H4 (cell line): ENCODE measurements at regions not wholly inside any gene's neighbourhood (a gene's known extent, or its start where the extent isn't known, plus 50 kb on each side); places are given as distances from the start of the nearest gene placed in this dataset.
A peak's percentile ranks its signal among the peaks of the same experiment; 100 is the strongest.

Experiments used
- DNase-seq: peaks from one replicate; pipeline ENCODE4 v3.0.0-alpha.2; 2015; ENCODE audit warnings: low spot score

DNA sequence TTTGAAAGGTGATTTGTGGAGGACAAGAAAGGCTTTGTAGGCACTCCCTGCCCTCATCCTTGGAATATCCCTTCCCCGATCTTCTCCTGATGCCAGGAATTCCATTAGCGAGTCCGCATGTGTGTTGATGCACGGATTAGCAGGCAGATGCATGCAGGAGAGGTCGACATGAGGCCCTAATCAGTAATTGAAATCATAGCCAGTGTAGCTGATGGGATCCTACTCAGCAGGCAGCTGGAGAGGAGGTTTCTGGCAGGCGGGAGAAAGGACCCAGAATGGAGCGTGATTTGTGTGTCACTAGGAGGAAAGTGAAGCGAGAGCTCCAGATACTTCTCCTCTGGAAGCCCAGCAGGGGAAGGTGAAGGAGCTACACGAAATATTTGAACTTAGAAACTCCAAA is 196.3 kb upstream of the CDH11 start:
- no peak for DNase-seq

DNA sequence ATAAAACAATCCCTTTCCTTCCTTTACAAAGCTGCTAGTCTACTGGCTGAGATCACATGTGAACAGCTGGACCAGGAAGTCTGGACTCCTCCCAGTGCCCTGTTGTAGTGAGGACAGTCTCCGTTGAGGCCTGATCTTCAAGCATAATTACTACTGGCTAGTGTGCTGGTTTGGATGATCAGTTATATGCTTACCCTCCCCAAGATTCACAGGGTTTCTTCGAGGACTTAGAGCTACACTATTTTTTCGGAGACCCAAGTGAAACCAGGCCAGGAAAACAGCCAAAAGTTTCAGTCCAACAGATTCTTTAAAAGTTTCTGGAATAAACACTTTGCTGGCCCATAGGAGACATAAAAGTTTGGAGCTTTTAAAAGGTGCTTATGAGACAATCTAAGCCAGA is 194.9 kb upstream of the CDH11 start:
- no peak for DNase-seq

DNA sequence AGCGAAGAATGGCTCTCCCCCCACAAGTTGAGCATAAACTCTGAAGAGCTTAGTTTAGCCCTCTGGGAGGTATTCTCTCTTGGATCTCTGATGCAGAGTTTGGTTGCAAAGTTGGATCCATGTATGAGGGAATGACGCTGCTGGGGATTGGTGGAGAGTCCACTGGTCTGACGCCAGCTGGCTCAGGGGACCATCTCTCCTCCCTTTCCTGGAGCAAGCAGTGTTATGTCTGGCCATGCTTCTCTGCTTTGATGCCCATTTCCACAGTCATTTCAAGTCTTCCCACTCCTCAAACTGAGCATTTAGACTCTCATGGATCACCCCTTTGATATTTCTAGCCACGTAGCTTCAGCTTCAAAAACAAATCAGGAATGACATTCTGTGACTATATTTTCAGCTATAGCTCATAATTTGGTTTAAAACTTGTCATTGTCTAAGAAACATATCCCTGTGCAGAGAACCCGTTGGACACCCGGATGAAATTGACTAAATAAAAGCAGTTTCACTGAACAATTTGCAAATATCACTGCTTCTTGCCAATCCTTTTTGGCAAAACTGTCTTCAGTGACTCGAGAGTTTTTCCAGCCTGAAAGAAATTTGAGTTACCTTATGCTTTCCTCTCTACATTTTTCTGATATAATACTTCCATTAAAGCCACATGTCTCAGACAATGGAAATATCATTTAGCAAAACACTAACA is 193.4 kb upstream of the CDH11 start:
- no peak for DNase-seq

DNA sequence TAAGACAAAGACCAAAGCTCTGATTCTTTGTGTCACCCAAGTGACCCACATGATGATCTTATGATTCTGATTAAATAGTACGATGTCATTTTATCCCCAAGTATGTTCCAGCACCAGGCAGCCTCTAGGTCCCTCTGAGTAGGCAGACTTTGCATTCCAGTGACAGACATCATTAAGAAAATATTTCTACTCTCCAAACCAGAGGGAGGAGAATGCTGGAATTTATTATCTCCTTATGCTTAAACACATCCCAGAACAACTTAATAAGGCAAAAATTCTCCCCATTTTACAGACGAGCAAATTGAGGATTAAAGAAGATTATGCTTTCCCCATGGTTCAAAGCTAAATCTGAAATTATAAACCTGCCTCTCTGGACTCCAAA is 192.8 kb upstream of the CDH11 start:
- DNase-seq, result no peak

DNA sequence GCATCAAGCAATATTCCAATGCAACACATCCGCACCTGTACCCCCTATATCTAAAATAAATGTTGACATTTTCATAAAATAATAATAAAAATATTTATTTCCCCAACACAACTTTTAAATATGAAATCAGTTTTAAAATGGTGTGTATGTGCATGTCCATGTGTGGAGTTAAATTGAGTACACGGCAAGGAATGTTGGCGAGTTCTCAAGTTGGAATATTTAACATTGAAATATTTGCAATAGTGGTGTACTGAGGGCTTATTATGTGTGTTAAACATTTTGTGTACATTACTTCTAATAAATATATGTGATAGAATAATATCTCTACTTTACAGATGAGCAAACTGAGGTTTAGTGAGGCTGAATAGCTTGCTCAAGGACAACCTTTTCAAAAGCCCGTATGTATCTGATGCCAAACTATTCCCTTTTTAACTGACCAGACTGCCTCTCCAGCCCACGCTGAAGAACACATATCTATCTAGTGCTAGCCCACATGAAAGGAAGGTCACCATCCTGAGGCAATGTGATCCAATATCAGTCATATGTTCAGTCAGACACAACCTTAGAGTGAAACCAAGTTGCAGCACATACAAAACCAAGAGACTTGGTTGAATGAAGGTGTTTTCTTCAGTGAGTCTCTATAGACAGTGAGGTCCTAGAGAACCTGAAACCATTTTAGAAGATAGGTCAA is 192.2 kb upstream of the CDH11 start:
- DNase-seq, result no peak

DNA sequence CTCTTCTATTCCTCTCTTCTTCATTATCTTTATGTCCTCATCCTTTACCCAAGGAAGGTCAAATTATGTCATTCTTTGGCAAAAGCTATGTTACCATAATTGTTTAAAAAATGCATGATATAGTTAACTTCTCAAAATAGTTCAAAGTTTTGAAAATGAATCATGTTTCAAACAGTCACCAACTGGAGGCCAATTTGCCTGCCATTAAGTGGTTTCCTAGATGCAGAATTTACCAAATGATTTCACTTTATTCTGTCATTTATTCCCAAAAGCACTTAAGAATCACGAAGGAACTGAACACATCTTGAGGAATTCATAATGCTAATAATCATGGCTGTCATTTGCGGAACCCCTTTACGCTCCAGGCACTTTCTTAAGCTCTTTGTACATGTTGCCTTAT is 190.9 kb upstream of the CDH11 start:
- DNase-seq, result no peak

DNA sequence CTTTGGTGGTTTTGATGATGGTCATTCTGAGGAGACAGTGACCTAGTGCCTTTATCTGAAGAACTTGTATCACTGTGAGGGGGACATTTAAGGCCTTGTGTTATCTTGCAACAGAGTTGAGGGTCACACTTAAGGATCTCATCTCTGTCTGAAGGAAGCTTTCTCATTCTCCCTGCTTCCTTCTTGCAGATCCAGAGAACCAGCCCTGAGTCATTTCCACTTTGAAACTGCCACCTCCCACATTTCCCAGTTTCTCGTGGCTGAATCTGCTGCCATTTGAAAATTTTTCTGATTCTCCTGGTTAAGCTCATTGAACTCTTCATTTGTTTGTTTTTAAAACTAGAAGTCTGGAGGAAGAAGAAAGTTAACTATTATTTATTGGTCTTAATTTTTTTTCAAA is 190.2 kb upstream of the CDH11 start:
- no peak for DNase-seq

DNA sequence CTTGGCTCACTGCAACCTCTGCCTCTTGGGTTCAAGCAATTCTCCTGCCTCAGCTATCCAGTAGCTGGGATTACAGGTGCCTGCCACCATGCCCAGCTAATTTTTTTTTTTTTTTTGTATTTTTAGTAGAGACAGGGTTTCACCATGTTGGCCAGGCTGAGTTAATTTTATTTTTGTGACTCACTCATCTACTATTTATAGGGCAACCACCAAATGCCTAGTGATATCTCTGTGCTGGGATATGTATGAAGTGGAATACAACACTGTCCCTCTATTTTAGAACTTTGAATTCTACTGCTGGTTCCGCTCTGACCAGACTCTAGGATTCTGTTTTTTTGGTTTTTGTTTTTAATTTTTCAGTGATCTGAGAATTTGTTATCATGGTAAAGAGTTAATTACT is 188.6 kb upstream of the CDH11 start:
- peak; percentile 42 for DNase-seq

DNA sequence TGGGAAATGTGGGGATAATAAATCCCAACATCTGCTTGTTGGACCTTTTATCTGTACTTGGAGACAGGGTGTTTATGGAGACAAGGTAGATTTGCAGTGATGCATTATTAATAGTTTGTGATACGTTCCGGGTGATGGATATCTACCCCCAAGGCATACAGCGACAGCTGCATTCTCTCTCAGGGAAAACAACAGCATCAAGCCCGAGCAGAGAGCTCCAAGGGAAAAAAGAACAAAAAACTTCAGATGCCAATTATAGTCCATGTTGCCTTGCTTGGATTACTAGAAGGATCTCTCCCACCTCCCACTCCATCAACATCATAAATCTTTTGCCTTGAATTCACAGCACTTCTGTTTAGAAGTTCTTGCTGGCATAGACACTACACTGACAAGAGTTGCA is 187.5 kb upstream of the CDH11 start:
- no peak for DNase-seq

DNA sequence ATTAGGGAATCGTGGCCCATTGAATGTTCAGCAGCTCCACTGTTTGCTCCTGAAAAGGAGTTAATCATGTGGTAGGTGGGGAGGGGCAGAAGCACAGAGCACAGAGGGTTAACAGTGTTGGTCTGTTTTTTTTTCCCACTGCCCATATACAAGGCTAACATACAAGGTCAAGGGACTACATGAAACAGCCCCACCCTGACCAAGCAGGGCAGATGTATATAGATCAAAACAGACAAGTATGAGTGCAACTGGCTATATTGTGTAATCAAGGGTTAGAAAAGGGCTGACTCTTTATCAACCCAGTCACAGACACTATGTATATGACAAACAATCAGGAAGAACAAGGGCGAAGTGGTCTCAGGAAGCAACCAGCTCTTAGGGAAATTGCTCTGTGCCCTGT is 186.6 kb upstream of the CDH11 start:
- DNase-seq, result no peak

DNA sequence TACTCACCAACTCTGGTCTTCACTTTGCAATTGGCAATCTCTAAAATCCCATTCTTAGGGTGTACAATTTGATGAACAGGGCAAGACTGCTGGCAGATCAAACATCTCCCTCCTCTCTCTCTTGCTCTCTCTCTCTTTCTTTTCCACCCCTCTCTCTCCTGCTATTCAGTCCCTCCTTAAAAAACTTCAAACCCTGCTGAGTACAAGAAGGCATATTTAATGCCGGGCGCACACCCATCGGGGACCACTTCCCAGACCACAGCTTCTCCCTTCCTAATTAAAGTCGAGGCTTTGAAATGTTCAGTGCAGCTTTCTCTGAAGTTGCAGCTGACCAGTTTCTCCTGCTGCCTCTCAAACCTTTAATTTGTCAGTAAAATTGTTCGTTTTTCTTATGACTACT is 185.4 kb upstream of the CDH11 start:
- DNase-seq, result no peak

DNA sequence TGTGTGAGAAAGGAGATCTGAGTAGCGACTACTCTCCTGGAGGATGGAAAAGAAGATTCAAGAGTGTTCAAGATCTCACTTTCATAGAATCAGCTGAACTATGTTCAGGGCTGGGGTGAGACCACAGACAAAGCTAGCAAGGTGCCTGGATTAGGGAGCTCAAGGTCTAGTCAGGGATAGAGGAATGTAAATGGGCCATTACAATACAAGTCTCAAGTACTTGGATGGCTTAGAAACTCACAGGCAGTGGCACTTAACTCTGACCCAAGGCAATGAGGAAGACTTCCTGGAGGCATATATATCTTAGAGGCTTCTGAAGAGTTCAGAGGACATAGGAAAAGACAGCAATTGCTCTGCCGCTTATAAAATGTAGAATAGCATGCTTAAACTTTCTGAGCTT is 184.9 kb upstream of the CDH11 start:
- DNase-seq, result no peak

DNA sequence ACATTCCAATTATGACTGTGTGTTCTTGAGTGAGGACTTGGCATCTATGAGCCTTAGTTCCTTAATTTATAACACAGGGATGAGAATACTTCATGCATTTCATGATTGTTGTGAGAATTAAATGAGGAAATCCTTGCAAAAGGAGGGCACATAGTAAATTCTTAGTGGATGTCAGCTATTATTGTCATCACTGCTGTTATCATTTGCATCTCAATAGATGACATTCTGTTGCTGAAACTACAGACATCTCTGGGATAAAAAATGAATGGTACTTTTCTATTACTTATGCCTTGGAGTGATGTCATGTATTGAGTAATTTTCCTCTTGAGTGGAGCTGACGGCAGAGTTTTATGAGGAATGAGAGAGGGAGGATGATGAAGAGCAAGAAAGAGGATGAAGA is 184.4 kb upstream of the CDH11 start:
- no peak for DNase-seq

DNA sequence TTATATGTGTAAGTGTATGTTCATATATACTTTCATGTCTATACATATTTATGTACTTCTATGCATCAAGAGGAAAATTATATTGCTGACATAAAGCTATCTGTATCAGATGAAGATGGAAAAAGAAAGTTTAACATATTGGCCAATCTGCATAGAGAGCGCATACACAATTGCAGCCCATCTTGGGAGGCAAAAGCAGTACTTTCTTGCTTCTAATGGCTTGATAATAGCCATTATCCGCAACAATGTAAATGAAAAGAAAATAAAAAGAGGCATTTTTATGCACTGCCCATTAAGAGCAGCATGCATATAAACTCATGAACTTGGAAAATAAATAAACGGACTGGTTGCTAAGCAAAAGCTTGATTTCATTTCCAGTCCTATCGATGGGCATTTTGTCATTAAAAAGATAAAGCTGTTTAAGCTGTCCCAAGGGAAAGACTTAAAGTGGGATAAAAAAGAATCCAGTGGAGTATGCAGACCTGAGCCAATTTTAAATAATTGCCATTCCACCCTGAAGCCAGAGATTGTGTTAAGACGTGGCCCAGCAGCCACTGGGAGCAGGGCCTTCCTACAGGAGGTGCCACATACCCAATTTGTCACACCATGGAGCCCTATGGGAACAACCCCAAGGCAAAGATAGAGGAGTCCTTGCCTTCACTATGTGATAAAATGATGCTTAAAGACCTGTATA is 183.6 kb upstream of the CDH11 start:
- no peak for DNase-seq

DNA sequence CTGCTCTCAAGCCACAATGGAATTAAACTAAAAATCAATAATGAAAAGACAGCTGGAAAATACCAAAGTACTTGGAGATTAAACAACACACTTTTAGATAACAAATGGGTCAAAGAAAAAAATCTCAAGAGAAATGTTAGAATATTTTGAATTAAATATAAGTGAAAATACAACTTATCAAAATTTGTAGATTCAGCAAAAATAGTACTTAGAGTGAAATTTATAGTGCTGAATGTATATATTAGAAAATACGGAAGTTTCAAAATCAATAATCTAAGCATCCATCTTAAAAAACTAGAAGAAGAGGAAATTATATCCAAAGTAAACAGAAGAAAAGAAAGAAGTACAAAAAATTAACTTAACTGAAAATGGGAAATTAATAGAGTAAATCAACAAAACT is 179.2 kb upstream of the CDH11 start:
- DNase-seq, result no peak

DNA sequence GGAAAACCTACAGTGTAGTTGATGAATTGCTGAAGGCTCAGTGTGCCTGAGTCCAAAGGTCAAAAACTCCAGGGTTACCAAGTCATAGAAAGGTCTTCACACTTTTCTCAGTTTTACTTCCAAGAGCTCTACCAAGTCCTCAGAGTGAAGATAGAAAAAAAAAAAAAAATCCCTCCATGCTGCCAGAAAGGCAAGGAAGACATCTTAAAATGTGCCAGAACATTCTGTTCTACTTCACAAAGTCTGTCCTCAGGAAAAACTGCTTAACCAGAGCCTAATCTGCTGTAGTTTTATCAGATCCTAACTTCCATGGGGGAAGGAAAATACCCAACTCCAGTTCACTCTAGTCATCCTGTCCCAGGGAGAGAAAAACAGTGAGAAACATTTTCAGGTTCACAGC is 175.6 kb upstream of the CDH11 start:
- DNase-seq, result no peak

DNA sequence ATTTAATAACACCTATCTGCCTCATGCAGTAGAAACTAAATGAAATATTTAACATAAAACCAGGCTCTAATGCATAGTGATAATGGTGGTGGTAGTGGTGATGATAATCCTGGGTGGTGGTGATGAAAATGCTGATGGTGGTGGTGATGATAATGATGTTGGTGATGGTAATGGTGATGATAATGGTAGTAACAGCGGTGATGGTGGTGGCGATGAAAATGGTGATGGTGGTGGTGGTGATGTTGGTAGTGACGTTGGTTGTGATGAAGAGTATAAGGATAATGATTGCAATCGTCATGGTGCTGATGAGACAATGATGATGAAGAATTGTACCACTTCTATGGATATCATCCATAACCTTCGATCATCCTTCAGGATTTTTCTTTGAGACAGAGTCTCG is 173.7 kb upstream of the CDH11 start:
- DNase-seq, result no peak

DNA sequence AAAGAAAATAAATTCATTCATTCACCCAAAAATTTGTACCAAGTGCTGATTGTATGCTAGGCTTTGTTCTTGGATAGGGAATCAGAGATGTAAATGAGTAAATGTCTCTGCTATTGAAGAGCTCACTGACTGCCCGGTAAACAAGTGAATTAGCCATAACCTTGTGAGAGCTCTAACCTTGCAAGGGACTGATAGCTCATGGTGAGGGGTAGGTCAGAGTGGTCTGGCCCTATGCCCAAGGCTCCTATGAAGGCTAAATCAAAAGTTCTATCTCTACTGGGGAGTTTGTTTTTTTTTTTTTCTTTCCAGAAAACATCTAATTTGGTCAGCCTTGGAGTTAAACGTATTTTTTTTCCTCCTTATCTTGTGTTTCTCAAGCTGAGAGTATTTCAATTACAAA is 172.8 kb upstream of the CDH11 start:
- DNase-seq, result no peak

DNA sequence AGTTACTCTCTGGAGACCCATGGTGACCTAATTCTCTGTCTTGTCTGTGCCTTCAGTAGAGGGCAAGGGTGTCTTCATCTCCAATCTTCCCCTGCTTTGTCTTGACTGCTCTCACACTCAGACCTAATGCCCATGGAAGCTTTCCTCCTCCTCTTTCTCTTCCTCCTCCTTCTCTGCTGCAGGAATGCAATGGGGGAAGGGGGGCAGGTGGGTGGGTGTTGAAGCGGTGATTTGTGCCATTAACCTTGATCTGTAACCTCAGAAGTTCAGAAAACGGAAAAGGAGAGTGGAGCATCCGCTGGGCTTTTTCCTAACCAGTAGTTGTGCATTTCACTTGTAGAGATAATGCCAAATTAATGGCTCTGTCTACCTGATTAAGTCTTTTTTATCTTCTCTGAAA is 172.3 kb upstream of the CDH11 start:
- no peak for DNase-seq

DNA sequence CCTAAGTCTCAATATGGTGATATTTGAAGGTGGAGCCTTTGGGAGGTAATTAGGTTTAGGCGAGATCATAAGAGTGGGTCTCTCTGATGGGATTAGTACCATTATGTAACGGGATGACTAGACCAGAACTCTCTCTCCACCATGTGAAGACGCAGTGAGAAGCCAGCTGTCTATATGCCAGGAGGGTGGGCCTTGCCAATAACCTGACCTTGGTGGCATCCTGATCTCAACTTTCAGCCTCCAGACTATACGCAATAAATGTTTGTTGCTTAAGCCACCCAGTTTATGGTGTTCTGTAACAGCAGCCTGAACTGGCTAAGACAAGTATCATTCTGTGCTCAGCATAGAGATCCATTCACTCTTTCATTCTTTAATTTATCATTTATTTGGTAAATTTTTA is 167.2 kb upstream of the CDH11 start:
- no peak for DNase-seq

DNA sequence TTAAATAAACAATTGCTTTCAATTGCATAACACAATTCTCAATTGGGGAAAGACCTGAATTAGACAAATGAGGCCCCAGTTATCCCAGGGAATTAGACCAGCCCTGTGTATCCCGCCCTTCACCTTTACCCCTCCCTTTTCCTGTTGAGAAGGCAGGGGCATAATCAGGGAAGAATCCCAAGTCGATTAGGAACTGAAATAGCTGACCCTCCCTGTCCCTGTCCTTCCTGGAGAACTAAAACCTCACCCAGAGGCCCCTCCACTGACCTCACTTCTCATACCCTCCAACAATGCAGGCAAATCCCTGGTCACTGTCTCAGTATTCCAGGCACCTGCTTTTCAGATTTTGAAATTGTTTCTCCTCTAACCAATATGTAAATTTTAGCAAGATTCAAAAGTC is 165.4 kb upstream of the CDH11 start:
- no peak for DNase-seq

DNA sequence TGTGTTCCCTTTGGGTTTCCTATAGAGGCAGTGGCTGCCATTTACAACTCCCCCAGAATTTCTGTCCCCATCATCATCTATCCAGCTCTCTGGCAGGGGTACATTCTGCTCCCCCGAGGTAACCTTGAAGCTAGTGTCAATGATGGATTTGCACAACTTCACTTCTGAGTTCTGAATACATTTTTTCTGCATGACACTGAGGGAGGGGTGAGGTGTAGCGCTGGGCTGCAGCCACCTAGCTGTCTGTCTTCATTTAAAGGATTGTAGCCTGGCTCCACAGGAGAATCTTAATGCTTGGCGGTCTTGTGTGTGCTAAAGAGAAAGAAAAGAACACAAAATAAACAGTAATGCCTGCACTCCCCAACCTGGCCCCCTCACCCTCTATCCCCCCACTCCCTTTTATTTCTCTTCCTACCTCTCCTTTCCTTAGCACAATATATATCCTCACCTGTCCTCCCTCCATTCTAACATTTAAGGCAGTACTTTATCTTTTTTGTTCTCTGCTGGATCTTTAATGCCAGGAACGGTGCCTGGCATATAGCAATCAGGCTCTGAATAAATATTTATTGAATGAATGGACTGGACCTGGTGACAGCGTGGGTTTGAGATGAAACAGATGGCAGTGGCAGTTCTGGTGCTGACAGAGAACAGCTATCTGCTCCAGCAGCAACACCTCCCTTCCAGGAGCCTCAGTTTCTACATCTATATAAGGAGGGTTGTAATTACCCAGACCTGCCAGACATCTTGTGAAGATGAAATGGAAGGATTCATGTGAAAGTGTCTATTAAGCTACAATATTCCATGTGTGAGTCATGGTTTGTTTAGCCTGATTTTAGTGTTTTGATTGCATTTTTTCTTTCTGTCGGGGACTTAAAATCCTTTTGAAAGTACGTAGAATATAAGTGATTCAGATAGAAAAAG is 163.5 kb upstream of the CDH11 start:
- DNase-seq, result no peak
